ENCODE measurements at regions not wholly inside any gene's neighbourhood (a gene's known extent, or its start where the extent isn't known, plus 50 kb on each side); places are given as distances from the start of the nearest gene placed in this dataset.

GRCh38 chr14:53549956-53550355 is 396.8 kb upstream of the DDHD1 start:
- DNase-seq: no peak
- TF ChIP-seq, protein P1, sequence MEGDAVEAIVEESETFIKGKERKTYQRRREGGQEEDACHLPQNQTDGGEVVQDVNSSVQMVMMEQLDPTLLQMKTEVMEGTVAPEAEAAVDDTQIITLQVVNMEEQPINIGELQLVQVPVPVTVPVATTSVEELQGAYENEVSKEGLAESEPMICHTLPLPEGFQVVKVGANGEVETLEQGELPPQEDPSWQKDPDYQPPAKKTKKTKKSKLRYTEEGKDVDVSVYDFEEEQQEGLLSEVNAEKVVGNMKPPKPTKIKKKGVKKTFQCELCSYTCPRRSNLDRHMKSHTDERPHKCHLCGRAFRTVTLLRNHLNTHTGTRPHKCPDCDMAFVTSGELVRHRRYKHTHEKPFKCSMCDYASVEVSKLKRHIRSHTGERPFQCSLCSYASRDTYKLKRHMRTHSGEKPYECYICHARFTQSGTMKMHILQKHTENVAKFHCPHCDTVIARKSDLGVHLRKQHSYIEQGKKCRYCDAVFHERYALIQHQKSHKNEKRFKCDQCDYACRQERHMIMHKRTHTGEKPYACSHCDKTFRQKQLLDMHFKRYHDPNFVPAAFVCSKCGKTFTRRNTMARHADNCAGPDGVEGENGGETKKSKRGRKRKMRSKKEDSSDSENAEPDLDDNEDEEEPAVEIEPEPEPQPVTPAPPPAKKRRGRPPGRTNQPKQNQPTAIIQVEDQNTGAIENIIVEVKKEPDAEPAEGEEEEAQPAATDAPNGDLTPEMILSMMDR (IDR thresholded peaks at IDR 0.05; ENCODE audit: low read depth, low read length, missing control alignments): no peak
- in situ Hi-C loops (cut with HindIII; ENCODE audit: low pct_ligation_motif_present, low sequenced_read_pairs): loop anchor here (25.0 kb wide), 1 partner anchor 787 kb away; no protein-coding TSS in a partner anchor
- Histone ChIP-seq H3K27ac (no peak overlapping the region), H3K27me3 (replicated peaks) (no peaks in the 10 kb centered on the region), H3K36me3 (replicated peaks) (no peaks in the 10 kb centered on the region), H3K4me3 (ENCODE audit: low read depth, low read length) (no peak overlapping the region)

DNA sequence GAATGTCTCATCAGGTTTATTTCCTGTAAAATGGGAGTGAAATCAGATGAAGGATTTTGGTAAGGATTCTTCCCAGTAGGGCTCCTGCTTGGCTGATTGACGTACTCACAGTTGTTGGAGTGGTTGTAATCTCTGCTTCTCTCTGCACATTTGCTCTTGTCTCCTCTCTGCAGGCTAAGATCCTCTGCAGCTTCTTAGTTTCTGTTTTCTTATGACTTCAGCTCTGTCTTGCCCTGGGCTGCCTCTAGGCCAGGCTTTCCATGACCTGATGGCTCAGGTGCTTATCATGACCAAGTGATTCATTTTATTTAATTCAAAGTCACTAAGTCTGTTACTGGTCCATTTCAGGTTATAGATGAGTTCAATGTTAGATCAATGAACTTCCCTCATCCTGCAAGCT is 394.5 kb upstream of the DDHD1 start:
- DNase-seq: no peak
- TF ChIP-seq, protein P1 (IDR thresholded peaks at IDR 0.05; ENCODE audit: low read depth, low read length, missing control alignments): no peak
- no peaks in the 10 kb centered on the region for H3K36me3 ChIP-seq (replicated peaks)
- no peaks in the 10 kb centered on the region for H3K27me3 ChIP-seq (replicated peaks)
- H3K27ac ChIP-seq: no peak overlapping the region
- in situ Hi-C loops (cut with HindIII; ENCODE audit: low pct_ligation_motif_present, low sequenced_read_pairs): loop anchor here (25.0 kb wide), 1 partner anchor 790 kb away; no protein-coding TSS in a partner anchor
- no peak overlapping the region for H3K4me3 ChIP-seq (ENCODE audit: low read depth, low read length)

DNA sequence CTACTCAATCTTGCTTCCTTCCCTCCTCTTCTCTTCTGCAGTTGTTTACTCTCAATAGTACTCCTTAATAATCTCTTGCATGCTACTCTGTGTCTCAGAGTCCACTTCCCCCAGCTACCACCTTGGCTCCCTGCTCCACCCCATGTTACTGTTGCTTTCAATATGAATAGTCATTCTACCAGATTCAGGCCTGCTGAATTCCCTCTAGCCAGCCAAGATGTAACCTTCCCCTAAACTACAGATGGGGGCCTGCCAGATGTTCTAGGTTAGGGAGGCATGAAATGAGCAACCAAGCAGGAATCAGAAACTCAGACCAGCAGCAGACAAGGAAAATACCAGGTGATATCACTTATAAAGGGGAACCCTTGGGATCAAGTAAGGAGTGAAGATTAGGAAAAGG is 392.1 kb upstream of the DDHD1 start:
- no peak for DNase-seq
- TF ChIP-seq, protein P1 (IDR thresholded peaks at IDR 0.05; ENCODE audit: low read depth, low read length, missing control alignments): no peak
- Histone ChIP-seq H3K27me3 (replicated peaks) (no peaks in the 10 kb centered on the region), H3K36me3 (replicated peaks) (no peaks in the 10 kb centered on the region), H3K27ac (no peak overlapping the region), H3K4me3 (ENCODE audit: low read depth, low read length) (no peak overlapping the region)
- in situ Hi-C loops (cut with HindIII; ENCODE audit: low pct_ligation_motif_present, low sequenced_read_pairs): loop anchor here (25.0 kb wide), 1 partner anchor 792 kb away; no protein-coding TSS in a partner anchor

DNA sequence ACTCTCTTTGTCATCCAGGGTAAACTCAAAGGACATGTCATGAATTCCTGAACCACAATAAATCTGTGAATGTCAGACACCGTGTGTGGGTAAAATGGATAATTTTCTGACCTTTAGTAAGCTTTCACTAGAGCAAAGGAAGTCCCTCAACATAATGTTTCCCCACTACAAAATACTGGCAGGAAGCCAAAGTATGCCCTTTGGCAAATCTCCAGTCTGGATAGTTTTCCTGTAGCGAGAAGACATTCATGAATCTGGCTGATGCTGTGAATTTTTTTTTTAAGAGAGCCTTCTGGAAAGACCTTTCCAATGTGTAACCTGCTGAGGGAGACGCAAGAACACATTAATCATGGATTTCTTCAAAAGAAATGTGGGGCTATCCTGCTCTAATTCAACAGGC is 389.6 kb upstream of the DDHD1 start:
- H3K27me3 ChIP-seq (replicated peaks): no peaks in the 10 kb centered on the region
- H3K27ac ChIP-seq: no peak overlapping the region
- TF ChIP-seq, protein P1 (IDR thresholded peaks at IDR 0.05; ENCODE audit: low read depth, low read length, missing control alignments): no peak
- DNase-seq: peak; percentile 51
- in situ Hi-C loops (cut with HindIII; ENCODE audit: low pct_ligation_motif_present, low sequenced_read_pairs): loop anchor here (25.0 kb wide), 1 partner anchor 795 kb away; no protein-coding TSS in a partner anchor
- no peak overlapping the region for H3K4me3 ChIP-seq (ENCODE audit: low read depth, low read length)
- H3K36me3 ChIP-seq (replicated peaks): no peaks in the 10 kb centered on the region

GRCh38 chr14:53541411-53541810 is 388.3 kb upstream of the DDHD1 start:
- no peak overlapping the region for H3K4me3 ChIP-seq (ENCODE audit: low read depth, low read length)
- TF ChIP-seq, protein P1 (IDR thresholded peaks at IDR 0.05; ENCODE audit: low read depth, low read length, missing control alignments): no peak
- no peaks in the 10 kb centered on the region for H3K36me3 ChIP-seq (replicated peaks)
- in situ Hi-C loops (cut with HindIII; ENCODE audit: low pct_ligation_motif_present, low sequenced_read_pairs): loop anchor here (25.0 kb wide), 1 partner anchor 796 kb away; no protein-coding TSS in a partner anchor
- no peak overlapping the region for H3K27ac ChIP-seq
- H3K27me3 ChIP-seq (replicated peaks): no peaks in the 10 kb centered on the region
- DNase-seq: no peak
